Loucy (cell line): ENCODE measurements at regions not wholly inside any gene's neighbourhood (a gene's known extent, or its start where the extent isn't known, plus 50 kb on each side); places are given as distances from the start of the nearest gene placed in this dataset.

Experiments
- H2AFZ ChIP-seq: fragments of 200-600 bp; sonication (generic); 2 replicates; pipeline ENCODE4 v1.6.0; 2016; ENCODE audit warnings: antibody characterized with exemption, mild to moderate bottlenecking, low read length, moderate library complexity
- H3F3A ChIP-seq: fragments of 200-600 bp; 2 replicates; pipeline ENCODE4 v1.6.0; 2016; ENCODE audit warnings: antibody characterized with exemption, low read depth, mild to moderate bottlenecking
- H3K27me3 ChIP-seq: fragments of 200-600 bp; sonication (generic); 2 replicates; pipeline ENCODE4 v1.6.1; 2014; ENCODE audit warnings: low read length, mild to moderate bottlenecking; ENCODE audit not compliant: insufficient read depth, poor library complexity, severe bottlenecking
- H3K36me3 ChIP-seq: fragments of 200-600 bp; sonication (generic); 2 replicates; pipeline ENCODE4 v1.6.1; 2016; ENCODE audit warnings: low read length; ENCODE audit not compliant: insufficient read depth
- H3K4me1 ChIP-seq: fragments of 200-600 bp; sonication (generic); 2 replicates; pipeline ENCODE4 v1.5.1; 2014; ENCODE audit warnings: low read length, mild to moderate bottlenecking; ENCODE audit not compliant: insufficient read depth, poor library complexity, severe bottlenecking
- H3K4me2 ChIP-seq: fragments of 200-600 bp; sonication (generic); 2 replicates; pipeline ENCODE4 v1.6.0; 2014; ENCODE audit warnings: antibody characterized with exemption, low read length, low read depth, mild to moderate bottlenecking; ENCODE audit not compliant: poor library complexity, severe bottlenecking
- H3K4me3 ChIP-seq: fragments of 200-600 bp; sonication (generic); 2 replicates; pipeline ENCODE4 v1.5.1; 2014; ENCODE audit warnings: low read length, mild to moderate bottlenecking, mixed read lengths; ENCODE audit not compliant: poor library complexity, severe bottlenecking
- H3K79me2 ChIP-seq: fragments of 200-600 bp; sonication (generic); 2 replicates; pipeline ENCODE4 v1.6.1; 2014; ENCODE audit warnings: low read length; ENCODE audit not compliant: insufficient read depth
- H3K9ac ChIP-seq: fragments of 200-600 bp; sonication (generic); 2 replicates; pipeline ENCODE4 v1.6.0; 2014; ENCODE audit warnings: mild to moderate bottlenecking, low read depth, low read length, moderate library complexity; ENCODE audit not compliant: poor library complexity, severe bottlenecking
- H3K9me2 ChIP-seq: fragments of 200-600 bp; sonication (generic); replicated peaks from 2 replicates; pipeline ENCODE4 v1.6.1; 2016; ENCODE audit warnings: low read depth, low read length, mixed read lengths
- H3K9me3 ChIP-seq: fragments of 200-600 bp; sonication (generic); 2 replicates; pipeline ENCODE4 v1.6.1; 2014; ENCODE audit warnings: mild to moderate bottlenecking, antibody characterized with exemption, low read length, low read depth; ENCODE audit not compliant: insufficient read depth
- H4K20me1 ChIP-seq: fragments of 200-600 bp; sonication (generic); 2 replicates; pipeline ENCODE4 v1.6.0; 2014; ENCODE audit warnings: antibody characterized with exemption, low read length, mild to moderate bottlenecking; ENCODE audit not compliant: insufficient read depth, poor library complexity, severe bottlenecking
- CTCF ChIP-seq: fragments of 200-600 bp; sonication (generic); conservative IDR thresholded peaks from 2 replicates; pipeline ENCODE4 v1.5.1; 2014; ENCODE audit warnings: mild to moderate bottlenecking, antibody characterized with exemption, low read length
- EZH2phosphoT487 ChIP-seq: fragments of 200-600 bp; IDR thresholded peaks from 2 replicates; pipeline ENCODE4 v1.6.1; 2018; ENCODE audit warnings: antibody characterized with exemption, mild to moderate bottlenecking, moderate library complexity, borderline replicate concordance

GRCh38 chr6:9627916-9628315 lies 787.0 kb downstream of the TFAP2A start:
- no peaks in the 10 kb centered on the region for H3K27me3 ChIP-seq
- H3K4me1 ChIP-seq, result no peaks in the 10 kb centered on the region
- no peak overlapping the region for H2AFZ ChIP-seq
- no peaks in the 10 kb centered on the region for H4K20me1 ChIP-seq
- no peaks in the 10 kb centered on the region for H3K9me2 ChIP-seq
- no peaks in the 10 kb centered on the region; the same call in 1 of the 2 replicates for H3K9me3 ChIP-seq
- no peak overlapping the region for H3K9ac ChIP-seq
- H3K79me2 ChIP-seq, result no peaks in the 10 kb centered on the region
- TF ChIP-seq EZH2phosphoT487, result no peak
- no peak for TF ChIP-seq CTCF
- H3F3A ChIP-seq, result no peaks in the 10 kb centered on the region
- H3K36me3 ChIP-seq, result no peaks in the 10 kb centered on the region
- H3K4me2 ChIP-seq, result no peak overlapping the region
- no peak overlapping the region for H3K4me3 ChIP-seq

DNA sequence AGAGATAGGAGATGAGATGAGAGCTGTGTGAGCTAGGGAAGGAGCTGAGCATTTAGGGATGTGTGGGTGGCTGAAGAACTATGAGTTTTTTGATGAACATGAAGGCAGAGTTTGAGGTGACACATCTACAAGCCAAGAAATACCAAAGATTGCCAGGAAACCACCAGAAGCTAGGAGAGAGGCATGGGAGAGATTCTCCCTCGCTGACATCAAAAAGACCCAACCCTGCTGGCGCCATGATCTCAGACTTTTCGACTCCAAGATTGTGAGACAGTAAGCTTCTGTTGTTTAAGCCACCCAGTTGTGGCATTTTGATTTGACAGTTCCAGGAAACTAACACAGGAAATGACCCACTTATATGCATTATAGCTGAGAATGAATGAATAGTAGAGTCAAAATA lies 790.9 kb downstream of the TFAP2A start:
- Histone ChIP-seq H2AFZ (no peak overlapping the region), H3K9me3 (no peaks in the 10 kb centered on the region; the same call in 1 of the 2 replicates), H3K4me1 (no peaks in the 10 kb centered on the region), H3K27me3 (no peaks in the 10 kb centered on the region), H3K36me3 (no peaks in the 10 kb centered on the region), H3K9me2 (no peaks in the 10 kb centered on the region), H3K9ac (no peak overlapping the region), H3K4me2 (no peak overlapping the region), H4K20me1 (no peaks in the 10 kb centered on the region), H3F3A (no peaks in the 10 kb centered on the region), H3K79me2 (no peaks in the 10 kb centered on the region), H3K4me3 (no peak overlapping the region)
- TF ChIP-seq CTCF, result no peak

GRCh38 chr6:9623228-9623832 lies 791.5 kb downstream of the TFAP2A start:
- no peak overlapping the region for H3K4me2 ChIP-seq
- no peaks in the 10 kb centered on the region for H3K27me3 ChIP-seq
- no peaks in the 10 kb centered on the region for H3K36me3 ChIP-seq
- H3K9ac ChIP-seq, result no peak overlapping the region
- no peaks in the 10 kb centered on the region for H3K79me2 ChIP-seq
- no peak overlapping the region for H3K4me3 ChIP-seq
- no peak overlapping the region for H2AFZ ChIP-seq
- H3K4me1 ChIP-seq, result no peaks in the 10 kb centered on the region
- no peak for TF ChIP-seq EZH2phosphoT487
- TF ChIP-seq CTCF, result no peak
- no peaks in the 10 kb centered on the region; the same call in 1 of the 2 replicates for H3K9me3 ChIP-seq
- H3K9me2 ChIP-seq, result no peaks in the 10 kb centered on the region
- H4K20me1 ChIP-seq, result no peaks in the 10 kb centered on the region
- H3F3A ChIP-seq, result no peaks in the 10 kb centered on the region
